Naive B cell (primary cell): ENCODE measurements at regions not wholly inside any gene's neighbourhood (a gene's known extent, or its start where the extent isn't known, plus 50 kb on each side); places are given as distances from the start of the nearest gene placed in this dataset.

Experiments
- ATAC-seq, 2 donors: fragments of 150-1000 bp; cut with Tn5 transposase; 2 replicates each; pipeline ENCODE4 v1.10.0; 2021; ENCODE audit warnings: low read depth in 2 of 2, mild to moderate bottlenecking in 2 of 2, moderate library complexity in 2 of 2
- DNase-seq: peaks from one replicate; pipeline ENCODE4 v3.0.0; 2022
- H3K27ac Mint-ChIP-seq, 6 donors: one replicate each; pipeline ENCODE4 v1.8.0; 2020 to 2022; ENCODE audit warnings: mild to moderate bottlenecking in 6 of 6, mixed read lengths in 6 of 6, moderate library complexity in 5 of 6, inconsistent platforms in 2 of 6
- H3K27me3 Mint-ChIP-seq, 3 donors: one replicate each; pipeline ENCODE4 v1.8.0; 2021 to 2022; ENCODE audit warnings: mixed read lengths in 3 of 3, mild to moderate bottlenecking in 1 of 3
- H3K36me3 Mint-ChIP-seq, 2 donors: one replicate each; pipeline ENCODE4 v1.8.0; 2020 to 2022; ENCODE audit warnings: mixed read lengths in 2 of 2, inconsistent platforms in 1 of 2, mild to moderate bottlenecking in 1 of 2
- H3K4me1 Mint-ChIP-seq, 3 donors: one replicate each; pipeline ENCODE4 v1.8.0; 2020 to 2022; ENCODE audit warnings: mixed read lengths in 3 of 3, inconsistent platforms in 1 of 3, mild to moderate bottlenecking in 1 of 3, moderate library complexity in 1 of 3
- H3K4me3 Mint-ChIP-seq, 8 donors: one replicate each; pipeline ENCODE4 v1.8.0; 2020 to 2022; ENCODE audit warnings: mild to moderate bottlenecking in 8 of 8, mixed read lengths in 8 of 8, moderate library complexity in 8 of 8, inconsistent platforms in 2 of 8
- H3K9me3 Mint-ChIP-seq, 7 donors: one replicate each; pipeline ENCODE4 v1.8.0; 2020 to 2022; ENCODE audit warnings: mixed read lengths in 7 of 7, mild to moderate bottlenecking in 5 of 7, inconsistent platforms in 2 of 7, moderate library complexity in 1 of 7

- Mint-ChIP-seq H3K27me3 (peaks cover 6 to 9% (median 7%) of the 10 kb centered on the region in 3 donors), H3K4me3 (no peak overlapping the region), H3K9me3 (peaks cover 0 to 8% (median 3%) of the 10 kb centered on the region in 7 donors), H3K4me1 (no peaks in the 10 kb centered on the region), H3K36me3 (peaks cover 0 to 9% of the 10 kb centered on the region in 2 donors), H3K27ac (no peak overlapping the region)
- DNase-seq (no peak), ATAC-seq (no peak)
These were observed 210.6 kb upstream of the CELF2 start for GRCh38 chr10:10807106-10807505.

DNA sequence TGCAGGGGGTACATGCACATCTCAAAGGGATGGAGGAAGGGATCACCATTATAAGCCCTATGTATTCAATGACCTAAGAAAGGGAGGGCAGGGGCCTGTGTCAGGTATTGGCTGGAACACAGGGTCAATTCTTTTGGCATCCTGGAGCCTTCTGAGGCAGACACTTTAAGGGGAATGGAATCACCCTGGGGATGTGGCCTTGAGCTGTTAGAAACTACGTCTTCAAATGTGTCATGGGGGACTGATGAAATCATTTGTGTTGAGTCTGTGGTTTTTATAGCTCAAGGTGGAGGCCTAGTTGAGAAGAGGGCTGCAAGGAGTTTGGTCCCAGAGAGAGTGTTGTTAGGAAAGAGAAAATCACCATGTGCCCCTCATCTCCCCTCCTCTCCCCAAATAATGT lies 206.1 kb upstream of the CELF2 start:
- peaks cover 6 to 9% (median 7%) of the 10 kb centered on the region in 3 donors for H3K27me3 Mint-ChIP-seq
- peaks cover 0 to 9% of the 10 kb centered on the region in 2 donors for H3K36me3 Mint-ChIP-seq
- H3K27ac Mint-ChIP-seq, result peak overlapping the region in 1 of 6 donors; percentile 20
- H3K4me1 Mint-ChIP-seq, result no peaks in the 10 kb centered on the region
- H3K9me3 Mint-ChIP-seq, result peaks cover 0 to 15% (median 4%) of the 10 kb centered on the region in 7 donors
- DNase-seq, result no peak
- H3K4me3 Mint-ChIP-seq, result no peak overlapping the region
- ATAC-seq, result no peak

DNA sequence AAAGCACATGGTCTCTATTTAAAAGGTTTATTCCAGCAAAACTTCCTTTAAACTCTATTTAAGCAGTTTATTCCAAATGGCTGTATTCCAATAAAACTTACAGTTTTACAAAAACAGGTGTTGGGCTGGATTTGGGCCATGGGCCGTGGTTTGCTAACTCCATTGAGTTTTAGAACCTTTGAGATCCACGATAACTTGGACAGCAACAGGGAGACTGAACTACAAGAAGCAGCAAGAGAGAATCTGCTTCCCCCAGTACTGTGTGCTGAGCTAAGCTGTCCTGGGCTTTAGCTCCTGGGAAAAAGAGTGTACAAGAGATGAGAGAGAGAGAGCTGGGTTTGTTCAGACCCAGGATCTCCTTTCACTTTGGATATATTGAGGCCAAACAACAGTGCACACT lies 204.0 kb upstream of the CELF2 start:
- DNase-seq (no peak), ATAC-seq (no peak)
- Mint-ChIP-seq H3K27ac (no peak overlapping the region), H3K4me1 (no peaks in the 10 kb centered on the region), H3K36me3 (peaks cover 0 to 9% of the 10 kb centered on the region in 2 donors), H3K9me3 (peaks cover 0 to 28% (median 7%) of the 10 kb centered on the region in 7 donors), H3K27me3 (peaks cover 6 to 9% (median 7%) of the 10 kb centered on the region in 3 donors), H3K4me3 (no peak overlapping the region)

DNA sequence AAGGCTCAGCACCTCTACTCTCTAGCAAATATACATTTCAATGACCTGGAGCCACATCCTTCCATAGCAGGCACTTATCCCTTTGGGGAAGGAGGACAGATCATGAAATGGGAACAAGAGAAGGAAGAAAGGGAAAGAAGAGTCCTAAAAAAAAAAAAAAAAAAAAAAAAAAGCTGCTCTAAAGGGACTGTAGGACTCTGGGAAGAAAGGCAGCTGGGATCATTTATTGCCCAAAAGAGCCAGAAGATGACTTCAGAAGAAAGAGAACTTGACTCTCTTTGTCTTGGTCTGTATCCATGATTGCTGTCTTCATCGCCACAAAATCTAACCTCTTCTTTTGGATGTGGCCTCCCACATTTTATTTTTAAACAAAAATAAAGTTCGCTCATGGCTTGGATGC lies 203.6 kb upstream of the CELF2 start:
- H3K9me3 Mint-ChIP-seq, result peaks cover 0 to 28% (median 7%) of the 10 kb centered on the region in 7 donors
- no peak for ATAC-seq
- H3K36me3 Mint-ChIP-seq, result peaks cover 0 to 9% of the 10 kb centered on the region in 2 donors
- H3K4me1 Mint-ChIP-seq, result no peaks in the 10 kb centered on the region
- no peak overlapping the region for H3K4me3 Mint-ChIP-seq
- DNase-seq, result no peak
- peaks cover 6 to 9% (median 6%) of the 10 kb centered on the region in 3 donors for H3K27me3 Mint-ChIP-seq
- no peak overlapping the region for H3K27ac Mint-ChIP-seq

DNA sequence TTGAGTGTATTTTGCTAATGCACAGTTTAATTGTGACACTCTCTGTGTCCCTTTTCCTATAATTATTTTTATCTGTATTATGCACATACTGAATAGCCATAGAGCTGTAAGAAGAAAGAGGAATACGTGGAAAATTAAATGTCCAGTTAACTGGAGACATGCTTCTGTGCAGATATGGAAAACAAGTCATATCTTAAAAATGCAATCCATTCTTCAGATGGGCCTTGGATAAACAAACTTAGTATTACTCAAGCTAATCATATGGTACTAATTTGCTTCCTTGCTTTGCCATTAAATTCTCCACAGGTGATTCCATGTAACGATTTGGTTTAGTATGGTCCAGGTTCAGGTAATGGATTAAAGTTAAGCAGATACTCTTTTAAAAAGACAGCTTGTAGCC lies 201.2 kb upstream of the CELF2 start:
- ATAC-seq, result no peak
- Mint-ChIP-seq H3K27me3 (peaks cover 6 to 18% (median 16%) of the 10 kb centered on the region in 3 donors), H3K9me3 (peaks cover 2 to 40% (median 9%) of the 10 kb centered on the region in 7 donors), H3K36me3 (peaks cover 0 to 6% of the 10 kb centered on the region in 2 donors), H3K4me3 (no peak overlapping the region), H3K27ac (no peak overlapping the region), H3K4me1 (no peaks in the 10 kb centered on the region)
- DNase-seq, result no peak

- Mint-ChIP-seq H3K4me1 (no peaks in the 10 kb centered on the region), H3K9me3 (peaks cover 0 to 28% (median 7%) of the 10 kb centered on the region in 7 donors), H3K36me3 (peaks cover 0 to 6% of the 10 kb centered on the region in 2 donors), H3K27me3 (peaks cover 6 to 26% (median 19%) of the 10 kb centered on the region in 3 donors), H3K4me3 (no peak overlapping the region), H3K27ac (no peak overlapping the region)
- no peak for DNase-seq
- no peak for ATAC-seq
These were observed 200.1 kb upstream of the CELF2 start for GRCh38 chr10:10817609-10818008.

DNA sequence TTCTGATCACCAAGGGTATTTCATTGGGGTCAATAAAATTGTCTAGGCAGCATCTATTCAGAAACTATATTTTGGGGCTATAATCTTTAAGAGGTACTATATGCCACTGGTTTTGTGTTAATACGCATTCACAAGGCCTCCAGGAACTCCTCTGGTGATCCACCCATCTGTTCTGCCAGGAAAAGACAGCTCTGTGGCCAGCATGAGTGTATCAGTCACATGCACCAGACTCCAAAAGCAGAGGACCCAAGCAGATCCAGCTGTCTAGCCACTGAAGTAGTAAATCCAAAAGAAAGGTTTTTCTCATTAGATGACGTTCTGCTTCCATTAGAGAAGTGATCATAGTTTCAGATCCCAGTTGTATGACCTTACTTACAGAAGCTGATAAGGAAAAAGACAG lies 199.6 kb upstream of the CELF2 start:
- Mint-ChIP-seq H3K4me1 (no peaks in the 10 kb centered on the region), H3K27me3 (peaks cover 6 to 26% (median 19%) of the 10 kb centered on the region in 3 donors), H3K36me3 (peaks cover 0 to 6% of the 10 kb centered on the region in 2 donors), H3K27ac (no peak overlapping the region), H3K4me3 (no peak overlapping the region), H3K9me3 (peaks cover 0 to 26% (median 7%) of the 10 kb centered on the region in 7 donors)
- ATAC-seq (no peak), DNase-seq (no peak)

DNA sequence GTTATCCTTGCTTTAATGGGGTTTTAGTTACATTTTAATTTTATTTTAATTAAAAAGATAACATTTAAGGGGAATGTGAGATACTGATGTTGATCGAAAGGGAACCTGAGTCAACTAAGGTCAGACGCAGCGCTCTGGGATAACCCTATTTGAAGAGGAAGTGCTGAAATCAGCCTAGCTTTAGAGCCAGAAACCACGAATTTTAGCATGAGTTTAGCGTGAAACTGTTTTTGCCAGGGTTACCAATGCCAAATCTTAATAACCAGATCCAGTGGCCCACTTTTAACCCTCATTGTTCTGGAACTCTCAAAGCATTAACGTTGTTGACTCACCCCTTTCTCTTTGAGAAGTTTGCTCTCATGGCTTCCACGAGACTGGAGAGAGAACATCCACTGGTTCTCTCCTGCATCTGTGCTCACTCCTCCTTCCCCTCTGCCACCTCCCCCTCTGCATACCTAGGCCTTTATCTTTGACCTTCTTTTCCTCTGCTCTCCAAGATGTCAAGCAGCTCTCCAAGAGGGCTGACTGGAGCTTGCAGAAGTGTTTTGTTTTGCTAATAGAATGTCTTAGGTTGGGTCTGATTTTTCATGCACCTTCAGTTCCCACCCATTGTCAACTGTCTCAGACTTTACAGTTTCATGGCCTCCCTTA lies 198.3 kb upstream of the CELF2 start:
- no peak for DNase-seq
- no peak overlapping the region for H3K27ac Mint-ChIP-seq

DNA sequence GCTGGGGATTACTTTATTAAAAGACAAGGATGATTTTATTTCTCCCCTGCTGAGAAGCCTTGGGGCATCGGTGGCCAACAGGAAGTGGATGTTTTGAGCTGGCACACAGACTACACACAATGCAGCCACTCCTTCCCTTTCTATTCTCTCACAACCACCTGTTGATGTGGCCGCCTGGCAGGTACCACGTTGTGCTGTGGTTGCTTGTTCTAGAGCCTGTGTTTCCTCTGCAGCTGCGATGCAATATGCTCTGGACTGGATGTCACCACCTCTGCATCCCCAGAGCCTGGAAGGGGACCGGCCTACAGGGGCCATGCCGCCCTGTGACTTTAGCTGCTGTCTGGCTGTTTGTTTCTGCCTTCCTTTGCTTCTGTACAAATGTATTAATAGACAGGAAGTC lies 195.7 kb upstream of the CELF2 start:
- H3K9me3 Mint-ChIP-seq, result peaks cover 0 to 26% (median 6%) of the 10 kb centered on the region in 7 donors
- peak overlapping the region in 1 of 6 donors; percentile 15 for H3K27ac Mint-ChIP-seq
- no peak overlapping the region for H3K4me3 Mint-ChIP-seq
- H3K36me3 Mint-ChIP-seq, result peaks cover 0 to 6% of the 10 kb centered on the region in 2 donors
- DNase-seq (no peak), ATAC-seq (no peak)
- no peaks in the 10 kb centered on the region for H3K4me1 Mint-ChIP-seq
- H3K27me3 Mint-ChIP-seq, result peaks cover 19 to 38% (median 19%) of the 10 kb centered on the region in 3 donors

More for the DNA sequence above, 198.3 kb upstream of the CELF2 start:
- peaks cover 10 to 31% (median 19%) of the 10 kb centered on the region in 3 donors for H3K27me3 Mint-ChIP-seq
- no peaks in the 10 kb centered on the region for H3K4me1 Mint-ChIP-seq
- H3K9me3 Mint-ChIP-seq, result peaks cover 0 to 26% (median 6%) of the 10 kb centered on the region in 7 donors
- ATAC-seq, result no peak
- no peak overlapping the region for H3K4me3 Mint-ChIP-seq
- peaks cover 0 to 6% of the 10 kb centered on the region in 2 donors for H3K36me3 Mint-ChIP-seq

GRCh38 chr10:10824591-10825148 lies 193.0 kb upstream of the CELF2 start:
- DNase-seq (no peak), ATAC-seq (no peak)
- Mint-ChIP-seq H3K27ac (no peak overlapping the region), H3K4me3 (no peak overlapping the region), H3K4me1 (no peaks in the 10 kb centered on the region), H3K9me3 (peaks cover 0 to 10% (median 4%) of the 10 kb centered on the region in 7 donors), H3K27me3 (peaks cover 15 to 45% (median 19%) of the 10 kb centered on the region in 3 donors), H3K36me3 (peaks cover 0 to 6% of the 10 kb centered on the region in 2 donors)

DNA sequence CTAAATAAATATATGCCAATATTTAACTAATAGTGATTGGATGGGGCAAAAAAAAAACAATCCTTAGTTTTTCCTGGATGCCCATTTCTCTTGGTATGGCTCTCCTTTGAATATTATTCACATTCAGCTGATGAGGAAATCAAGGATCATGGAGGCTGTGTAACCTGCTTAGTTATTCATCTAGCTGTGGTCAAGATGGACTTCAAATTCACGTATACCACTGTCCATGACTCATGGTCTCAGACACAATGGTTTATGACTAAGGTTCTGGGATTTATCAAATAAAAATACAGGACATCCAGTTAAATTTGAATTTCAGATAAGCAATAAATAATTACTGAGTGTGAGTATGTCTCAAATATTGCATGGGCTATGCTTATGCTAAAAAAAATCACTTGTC lies 191.5 kb upstream of the CELF2 start:
- Mint-ChIP-seq H3K27me3 (peaks cover 8 to 31% (median 13%) of the 10 kb centered on the region in 3 donors), H3K4me1 (no peaks in the 10 kb centered on the region), H3K27ac (no peak overlapping the region), H3K4me3 (no peak overlapping the region), H3K9me3 (no peaks in the 10 kb centered on the region), H3K36me3 (no peaks in the 10 kb centered on the region)
- no peak for DNase-seq
- ATAC-seq, result no peak

- DNase-seq (no peak), ATAC-seq (no peak)
- peaks cover 0 to 20% (median 12%) of the 10 kb centered on the region in 3 donors for H3K27me3 Mint-ChIP-seq
- no peaks in the 10 kb centered on the region for H3K4me1 Mint-ChIP-seq
- peaks cover 0 to 6% (median 0%) of the 10 kb centered on the region in 7 donors for H3K9me3 Mint-ChIP-seq
- no peak overlapping the region for H3K27ac Mint-ChIP-seq
- H3K4me3 Mint-ChIP-seq, result no peak overlapping the region
- H3K36me3 Mint-ChIP-seq, result no peaks in the 10 kb centered on the region
These were observed 189.0 kb upstream of the CELF2 start for GRCh38 chr10:10828623-10829022.

GRCh38 chr10:10829576-10829975 lies 188.1 kb upstream of the CELF2 start:
- Mint-ChIP-seq H3K36me3 (no peaks in the 10 kb centered on the region), H3K4me3 (no peak overlapping the region), H3K4me1 (no peaks in the 10 kb centered on the region), H3K9me3 (peaks cover 0 to 11% (median 2%) of the 10 kb centered on the region in 7 donors), H3K27ac (no peak overlapping the region), H3K27me3 (peaks cover 0 to 13% (median 7%) of the 10 kb centered on the region in 3 donors)
- ATAC-seq (no peak), DNase-seq (no peak)
